WERI-Rb-1 (cell line): ENCODE measurements at regions not wholly inside any gene's neighbourhood (a gene's known extent, or its start where the extent isn't known, plus 50 kb on each side); places are given as distances from the start of the nearest gene placed in this dataset.

Experiments
- DNase-seq: peaks from one replicate; pipeline ENCODE4 v3.0.0-alpha.2; 2020
- H3K27ac ChIP-seq: fragments of 250-450 bp; sonication (Bioruptor Pico); 2 replicates; pipeline ENCODE4 v1.5.1; 2020; ENCODE audit warnings: mild to moderate bottlenecking, moderate library complexity
- H3K27me3 ChIP-seq: fragments of 250-450 bp; sonication (Bioruptor Pico); 2 replicates; pipeline ENCODE4 v1.5.1; 2021; ENCODE audit warnings: mild to moderate bottlenecking, low read depth, moderate library complexity; ENCODE audit not compliant: insufficient read depth, severe bottlenecking
- H3K36me3 ChIP-seq: fragments of 250-450 bp; sonication (Bioruptor Pico); 2 replicates; pipeline ENCODE4 v1.5.1; 2020; ENCODE audit warnings: mild to moderate bottlenecking, moderate library complexity
- H3K4me3 ChIP-seq: 2 replicates; pipeline ENCODE4 v1.5.1; 2011; ENCODE audit warnings: low read depth, mild to moderate bottlenecking, control low read depth, low read length
- H3K9me3 ChIP-seq: fragments of 250-450 bp; sonication (Bioruptor Pico); 2 replicates; pipeline ENCODE4 v1.5.1; 2021; ENCODE audit warnings: mild to moderate bottlenecking, moderate library complexity; ENCODE audit not compliant: severe bottlenecking
- CTCF ChIP-seq: IDR thresholded peaks from 2 replicates; pipeline ENCODE4 v1.5.1; 2011; ENCODE audit warnings: low read depth, mild to moderate bottlenecking, control low read depth, inconsistent platforms, low read length

- Histone ChIP-seq H3K4me3 (no peak overlapping the region), H3K27me3 (no peaks in the 10 kb centered on the region), H3K36me3 (no peaks in the 10 kb centered on the region), H3K27ac (no peak overlapping the region), H3K9me3 (no peaks in the 10 kb centered on the region)
- peak; percentile 30 for DNase-seq
- no peak for TF ChIP-seq CTCF
Measured at GRCh38 chr10:128469515-128469914, 343.3 kb upstream of the MKI67 start.

GRCh38 chr10:128470321-128470965 lies 344.2 kb upstream of the MKI67 start:
- Histone ChIP-seq H3K36me3 (no peaks in the 10 kb centered on the region), H3K9me3 (no peaks in the 10 kb centered on the region), H3K27me3 (no peaks in the 10 kb centered on the region), H3K27ac (no peak overlapping the region), H3K4me3 (no peak overlapping the region)
- no peak for DNase-seq
- TF ChIP-seq CTCF = no peak

GRCh38 chr10:128471151-128471550 lies 344.9 kb upstream of the MKI67 start:
- TF ChIP-seq CTCF = no peak
- Histone ChIP-seq H3K27me3 (no peaks in the 10 kb centered on the region), H3K27ac (no peak overlapping the region), H3K9me3 (no peaks in the 10 kb centered on the region), H3K4me3 (no peak overlapping the region), H3K36me3 (no peaks in the 10 kb centered on the region)
- DNase-seq = no peak

GRCh38 chr10:128472196-128472595 lies 346.0 kb upstream of the MKI67 start:
- no peak overlapping the region for H3K4me3 ChIP-seq
- no peaks in the 10 kb centered on the region for H3K27me3 ChIP-seq
- H3K36me3 ChIP-seq = no peaks in the 10 kb centered on the region
- H3K27ac ChIP-seq = no peak overlapping the region
- H3K9me3 ChIP-seq = no peaks in the 10 kb centered on the region
- no peak for TF ChIP-seq CTCF
- DNase-seq = no peak

- no peak for TF ChIP-seq CTCF
- H3K9me3 ChIP-seq = no peaks in the 10 kb centered on the region
- no peaks in the 10 kb centered on the region for H3K27me3 ChIP-seq
- H3K27ac ChIP-seq = no peak overlapping the region
- no peak for DNase-seq
- no peak overlapping the region for H3K4me3 ChIP-seq
- no peaks in the 10 kb centered on the region for H3K36me3 ChIP-seq
Measured at GRCh38 chr10:128473396-128473795, 347.2 kb upstream of the MKI67 start.

GRCh38 chr10:128473911-128474310 lies 347.7 kb upstream of the MKI67 start:
- Histone ChIP-seq H3K27me3 (no peaks in the 10 kb centered on the region), H3K36me3 (no peaks in the 10 kb centered on the region), H3K4me3 (no peak overlapping the region), H3K9me3 (no peaks in the 10 kb centered on the region), H3K27ac (no peak overlapping the region)
- DNase-seq = no peak
- no peak for TF ChIP-seq CTCF
